BE2C (cell line): ENCODE measurements at regions not wholly inside any gene's neighbourhood (a gene's known extent, or its start where the extent isn't known, plus 50 kb on each side); places are given as distances from the start of the nearest gene placed in this dataset.

Experiments
- DNase-seq: peaks from one replicate; pipeline ENCODE4 v3.0.0-alpha.2; 2020
- H3K27me3 ChIP-seq: fragments of 250-450 bp; sonication (Bioruptor Pico); 2 replicates; pipeline ENCODE4 v1.5.1; 2020; ENCODE audit warnings: mild to moderate bottlenecking
- H3K36me3 ChIP-seq: fragments of 250-450 bp; sonication (Bioruptor Pico); 2 replicates; pipeline ENCODE4 v1.5.1; 2020; ENCODE audit warnings: mild to moderate bottlenecking
- H3K4me1 ChIP-seq: fragments of 250-450 bp; sonication (Bioruptor Pico); 2 replicates; pipeline ENCODE4 v1.5.1; 2020
- H3K4me3 ChIP-seq: 2 replicates; pipeline ENCODE4 v1.5.1; 2011; ENCODE audit warnings: low read depth, low read length
- H3K9me3 ChIP-seq: fragments of 250-450 bp; sonication (Bioruptor Pico); 2 replicates; pipeline ENCODE4 v1.5.1; 2020
- TF ChIP-seq, protein P1 (sequence below): IDR thresholded peaks from 2 replicates; pipeline ENCODE4 v1.5.1; 2012; ENCODE audit warnings: mild to moderate bottlenecking, low read depth, low read length

DNA sequence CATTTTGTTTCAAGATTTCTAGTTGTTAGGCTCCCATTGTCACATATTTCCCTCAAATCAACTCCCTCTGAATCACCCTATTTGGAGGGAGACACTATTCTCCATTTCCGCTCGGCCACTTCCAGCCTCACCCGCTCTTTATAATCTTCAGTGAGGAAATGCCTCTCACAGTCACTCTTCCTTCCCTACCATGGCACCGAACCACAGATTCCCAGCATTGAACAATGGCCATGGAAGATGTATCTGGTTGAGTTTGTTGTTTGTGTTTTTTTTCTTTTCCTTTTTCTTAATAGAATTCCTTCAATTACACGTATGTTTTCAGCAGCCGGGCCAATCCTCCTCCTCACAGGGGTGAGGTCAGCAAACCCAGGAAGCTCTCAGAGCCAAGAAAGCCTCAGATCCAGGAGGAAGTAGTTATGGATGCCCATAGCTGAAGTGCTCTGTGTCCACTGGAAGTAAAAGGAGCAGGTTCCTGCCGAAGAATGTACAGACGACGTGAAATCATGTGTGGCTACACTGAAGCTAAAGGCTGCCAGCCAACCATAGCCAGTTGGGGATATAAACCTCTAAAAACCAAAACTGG, 472.1 kb downstream of the FOXO1 start:
- H3K4me3 ChIP-seq: no peak overlapping the region
- H3K36me3 ChIP-seq: no peaks in the 10 kb centered on the region
- no peaks in the 10 kb centered on the region for H3K27me3 ChIP-seq
- TF ChIP-seq, protein P1, sequence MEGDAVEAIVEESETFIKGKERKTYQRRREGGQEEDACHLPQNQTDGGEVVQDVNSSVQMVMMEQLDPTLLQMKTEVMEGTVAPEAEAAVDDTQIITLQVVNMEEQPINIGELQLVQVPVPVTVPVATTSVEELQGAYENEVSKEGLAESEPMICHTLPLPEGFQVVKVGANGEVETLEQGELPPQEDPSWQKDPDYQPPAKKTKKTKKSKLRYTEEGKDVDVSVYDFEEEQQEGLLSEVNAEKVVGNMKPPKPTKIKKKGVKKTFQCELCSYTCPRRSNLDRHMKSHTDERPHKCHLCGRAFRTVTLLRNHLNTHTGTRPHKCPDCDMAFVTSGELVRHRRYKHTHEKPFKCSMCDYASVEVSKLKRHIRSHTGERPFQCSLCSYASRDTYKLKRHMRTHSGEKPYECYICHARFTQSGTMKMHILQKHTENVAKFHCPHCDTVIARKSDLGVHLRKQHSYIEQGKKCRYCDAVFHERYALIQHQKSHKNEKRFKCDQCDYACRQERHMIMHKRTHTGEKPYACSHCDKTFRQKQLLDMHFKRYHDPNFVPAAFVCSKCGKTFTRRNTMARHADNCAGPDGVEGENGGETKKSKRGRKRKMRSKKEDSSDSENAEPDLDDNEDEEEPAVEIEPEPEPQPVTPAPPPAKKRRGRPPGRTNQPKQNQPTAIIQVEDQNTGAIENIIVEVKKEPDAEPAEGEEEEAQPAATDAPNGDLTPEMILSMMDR: no peak
- no peaks in the 10 kb centered on the region; the same call in 1 of the 2 replicates for H3K4me1 ChIP-seq
- no peaks in the 10 kb centered on the region for H3K9me3 ChIP-seq
- DNase-seq: no peak

DNA sequence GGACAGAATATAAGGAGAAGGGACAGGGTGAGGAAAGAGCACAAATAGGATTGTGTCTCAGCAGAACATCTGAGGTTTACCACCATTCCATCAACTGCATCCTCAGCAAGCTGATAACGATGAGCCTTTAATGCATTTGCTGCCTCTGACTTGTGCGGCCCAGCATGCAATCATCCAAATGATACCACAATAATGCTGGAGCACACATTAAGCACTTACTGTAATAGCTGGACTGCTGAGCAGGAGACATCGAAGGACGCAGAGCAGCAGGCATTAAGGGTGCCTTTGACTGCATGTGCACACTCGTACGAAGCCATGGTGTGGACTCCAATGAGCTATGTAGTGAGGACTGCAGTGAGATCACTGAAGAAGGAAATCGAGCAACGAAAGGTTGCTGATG, 469.4 kb downstream of the FOXO1 start:
- no peaks in the 10 kb centered on the region for H3K27me3 ChIP-seq
- DNase-seq: no peak
- TF ChIP-seq, protein P1: no peak
- no peak overlapping the region for H3K4me3 ChIP-seq
- H3K36me3 ChIP-seq: no peaks in the 10 kb centered on the region
- no peaks in the 10 kb centered on the region for H3K9me3 ChIP-seq
- H3K4me1 ChIP-seq: no peaks in the 10 kb centered on the region

DNA sequence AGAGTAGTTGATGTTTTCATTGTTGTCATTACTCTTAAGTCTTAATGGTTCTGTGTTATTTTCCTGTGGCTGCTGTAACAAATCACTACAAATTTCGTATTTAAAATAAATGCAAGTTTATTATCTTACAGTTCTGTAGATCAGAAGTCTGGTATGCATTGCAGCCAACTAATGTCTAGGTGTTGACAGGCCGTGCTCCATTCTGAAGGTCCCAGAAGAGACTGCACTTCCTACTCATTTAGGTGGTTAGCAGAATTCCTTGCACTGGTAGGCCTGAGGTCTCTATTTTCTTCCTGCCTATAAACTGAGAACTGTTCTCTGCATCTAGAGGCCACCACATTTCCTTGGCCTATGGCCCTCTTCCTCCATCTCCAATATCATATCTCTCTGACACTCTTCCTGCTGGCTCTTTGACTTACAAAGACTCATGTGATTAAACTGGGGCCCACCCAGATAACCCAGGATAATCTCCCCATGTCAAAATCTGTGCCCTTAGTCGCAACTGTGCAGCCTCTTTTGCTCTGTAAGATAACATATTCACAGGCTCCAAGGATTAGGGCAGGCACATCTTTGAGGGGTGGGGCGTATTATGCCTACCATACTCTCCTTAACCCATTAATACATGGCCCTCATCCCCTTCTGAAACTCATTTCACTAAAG, 468.4 kb downstream of the FOXO1 start:
- TF ChIP-seq, protein P1: no peak
- Histone ChIP-seq H3K4me3 (no peak overlapping the region), H3K36me3 (no peaks in the 10 kb centered on the region), H3K27me3 (no peaks in the 10 kb centered on the region), H3K9me3 (no peaks in the 10 kb centered on the region), H3K4me1 (no peaks in the 10 kb centered on the region)
- DNase-seq: no peak

DNA sequence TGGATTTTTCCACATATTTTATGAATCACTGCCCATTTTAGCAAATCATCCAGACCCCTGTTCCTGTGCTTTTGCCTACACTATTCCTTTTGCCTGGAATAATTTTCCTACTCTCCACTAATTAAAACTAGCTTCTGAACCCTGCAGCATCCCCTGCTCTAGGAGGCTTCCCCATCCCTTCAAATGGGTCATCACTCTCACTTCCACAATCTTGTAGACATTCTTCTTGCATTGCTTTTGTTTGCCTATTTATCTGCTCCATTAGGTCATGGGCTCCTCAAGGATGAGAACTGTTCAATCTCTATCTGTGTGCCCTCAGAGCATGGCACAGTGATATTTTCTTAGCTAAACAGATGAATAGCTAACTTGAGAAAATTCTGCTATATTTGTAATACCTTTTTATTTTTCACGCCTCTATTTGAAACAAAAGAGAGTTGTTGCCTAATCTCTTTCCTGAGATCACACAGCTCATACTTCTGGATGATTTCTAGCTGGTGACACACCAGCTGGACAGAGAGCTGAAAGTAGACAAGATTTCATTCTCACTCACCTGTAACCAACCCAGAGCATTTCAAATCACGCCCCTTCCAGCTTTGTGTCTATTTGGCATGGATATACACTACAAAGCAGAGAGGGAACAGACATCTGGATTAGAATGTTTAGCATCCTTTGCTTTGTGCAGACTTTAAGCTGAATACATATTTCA, 466.0 kb downstream of the FOXO1 start:
- H3K9me3 ChIP-seq: no peaks in the 10 kb centered on the region
- no peaks in the 10 kb centered on the region for H3K36me3 ChIP-seq
- no peak for DNase-seq
- H3K4me1 ChIP-seq: no peaks in the 10 kb centered on the region
- TF ChIP-seq, protein P1: no peak
- H3K27me3 ChIP-seq: no peaks in the 10 kb centered on the region
- H3K4me3 ChIP-seq: no peak overlapping the region

DNA sequence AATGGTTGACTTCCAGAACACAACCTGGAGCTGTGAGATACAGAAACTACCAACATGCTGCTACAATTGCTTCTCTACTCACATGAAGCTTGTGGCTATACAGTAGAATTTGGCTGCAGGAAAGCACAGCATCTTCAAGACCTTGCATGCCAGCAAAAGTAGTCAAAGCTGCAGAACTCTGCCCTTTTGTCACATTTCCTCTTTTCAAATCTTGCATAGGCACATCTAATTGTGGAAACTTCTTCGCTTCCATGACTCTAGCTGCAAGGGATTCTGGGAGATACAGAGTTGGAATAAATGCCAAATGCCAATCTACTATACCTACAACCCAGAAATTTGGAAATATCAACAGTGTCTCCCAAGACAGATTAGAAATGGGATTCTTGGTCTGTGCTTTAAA, 462.2 kb downstream of the FOXO1 start:
- Histone ChIP-seq H3K36me3 (no peaks in the 10 kb centered on the region), H3K9me3 (no peaks in the 10 kb centered on the region), H3K4me3 (no peak overlapping the region), H3K4me1 (no peaks in the 10 kb centered on the region), H3K27me3 (no peaks in the 10 kb centered on the region)
- TF ChIP-seq, protein P1: no peak
- no peak for DNase-seq

DNA sequence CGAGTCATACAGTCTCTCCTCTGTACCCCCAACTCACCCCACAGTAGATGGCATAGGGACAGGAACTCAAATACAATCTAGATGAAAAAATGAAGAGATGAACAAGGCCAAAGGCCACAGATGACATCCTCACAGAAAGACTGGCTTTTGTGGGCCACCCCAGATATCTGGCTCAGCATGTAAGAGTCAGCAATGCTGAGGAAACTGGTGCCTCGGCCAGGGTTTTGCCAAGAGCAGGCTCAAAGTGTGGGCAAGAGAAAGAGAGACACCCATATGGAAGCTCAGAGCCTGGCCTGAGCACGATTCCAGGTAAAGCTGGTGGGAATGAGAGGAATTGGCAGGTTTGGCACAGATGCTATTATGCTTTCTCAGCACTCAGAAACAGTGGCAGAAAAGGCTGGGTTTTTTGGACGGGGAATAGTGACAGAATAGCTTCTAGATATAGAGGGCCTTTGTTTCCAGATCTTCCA, 460.6 kb downstream of the FOXO1 start:
- no peak for DNase-seq
- TF ChIP-seq, protein P1: no peak
- Histone ChIP-seq H3K36me3 (no peaks in the 10 kb centered on the region), H3K27me3 (no peaks in the 10 kb centered on the region), H3K4me3 (no peak overlapping the region), H3K9me3 (no peaks in the 10 kb centered on the region), H3K4me1 (no peaks in the 10 kb centered on the region)
